ENCODE measurements at regions not wholly inside any gene's neighbourhood (a gene's known extent, or its start where the extent isn't known, plus 50 kb on each side); places are given as distances from the start of the nearest gene placed in this dataset.

DNA sequence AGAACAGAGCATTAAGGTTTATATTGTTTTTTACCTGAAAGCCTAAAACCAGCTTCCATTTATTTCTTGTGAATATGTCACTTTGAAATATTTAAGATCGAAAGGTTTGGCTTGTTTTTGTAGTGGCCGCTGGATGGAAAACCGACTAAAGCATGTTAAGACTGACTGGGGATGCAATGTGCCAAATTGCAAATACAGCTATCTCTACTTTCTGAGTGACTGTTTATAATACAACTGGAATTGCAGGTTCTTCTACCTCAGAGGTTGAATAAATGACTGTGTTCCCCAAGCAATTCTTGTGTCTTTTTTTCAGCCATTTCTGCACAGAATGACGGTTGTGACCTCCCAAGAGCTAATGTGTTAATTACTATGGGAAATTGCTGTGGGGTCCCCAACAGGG lies 50.0 kb upstream of the TMTC4 start:
- H3K9me3 Mint-ChIP-seq = peaks cover 7 to 9% of the 10 kb centered on the region in 2 experiments; a peak in 4 of 5 replicates
- no peak overlapping the region for H3K4me3 Mint-ChIP-seq
- Histone ChIP-seq H2BK120ac (ENCODE audit: low read depth, low read length, poor library complexity, severe bottlenecking) (no peak overlapping the region), H3T11ph (ENCODE audit: low read length) (no peak overlapping the region), H3K4me1 (ENCODE audit: insufficient read depth, low read length) (no peaks in the 10 kb centered on the region), H3K9me3 (ENCODE audit: control insufficient read depth, low read depth, low read length) (no peaks in the 10 kb centered on the region), H4K5ac (ENCODE audit: insufficient read length, low read depth, low read length) (no peak overlapping the region), H4K8ac (replicated peaks; ENCODE audit: insufficient read length, low read depth, low read length) (no peak overlapping the region), H3K27ac (ENCODE audit: insufficient read length, low read depth, low read length) (no peak overlapping the region), H3K27me3 (ENCODE audit: insufficient read depth, low read length) (no peaks in the 10 kb centered on the region), H3K18ac (ENCODE audit: insufficient read length, low read depth, low read length) (no peak overlapping the region), H3K79me1 (ENCODE audit: insufficient read depth, low read depth, low read length, poor library complexity, severe bottlenecking) (no peaks in the 10 kb centered on the region), H4K20me1 (ENCODE audit: control insufficient read depth, insufficient read depth, insufficient read length) (no peaks in the 10 kb centered on the region), H2BK15ac (ENCODE audit: low read depth, low read length) (no peak overlapping the region), H2BK20ac (ENCODE audit: low read depth, low read length, poor library complexity, severe bottlenecking) (no peak overlapping the region), H2AFZ (ENCODE audit: low read length) (no peak overlapping the region), H2AK5ac (ENCODE audit: insufficient read length, low read length) (no peak overlapping the region), H3K79me2 (ENCODE audit: insufficient read depth, low read length) (no peaks in the 10 kb centered on the region), H3K9ac (ENCODE audit: extremely low read depth, insufficient read length, low read length) (no peak overlapping the region), H2BK12ac (ENCODE audit: insufficient read length, low read depth, low read length) (no peak overlapping the region), H3K4ac (ENCODE audit: low read depth, low read length) (no peak overlapping the region), H3K23me2 (ENCODE audit: insufficient read length, low read depth, low read length, poor library complexity, severe bottlenecking) (no peaks in the 10 kb centered on the region), H3K23ac (ENCODE audit: insufficient read length, low read depth, low read length) (no peak overlapping the region), H2BK5ac (ENCODE audit: insufficient read length, low read length) (no peak overlapping the region), H3K4me2 (ENCODE audit: insufficient read depth, insufficient read length, low read length) (no peak overlapping the region), H3K56ac (ENCODE audit: insufficient read length, low read depth, low read length) (no peak overlapping the region), H4K91ac (ENCODE audit: insufficient read length, low read depth, low read length) (no peak overlapping the region), H3K14ac (ENCODE audit: insufficient read depth, low read length) (no peak overlapping the region)
- no CpG with 5 or more reads among the region's 4 CpGs for WGBS (ENCODE audit: extremely low coverage, insufficient read length, low lambda C conversion rate)
- H3K27ac Mint-ChIP-seq = no peak overlapping the region
- no peaks in the 10 kb centered on the region for H3K4me1 Mint-ChIP-seq
- DNase-seq = no peak
- H3K36me3 Mint-ChIP-seq (ENCODE audit: insufficient read depth in 1 of 3, low read depth in 3 of 3) = no peaks in the 10 kb centered on the region; a peak in 3 of 7 replicates
- H3K27me3 Mint-ChIP-seq (ENCODE audit: low read depth) = no peaks in the 10 kb centered on the region
- TF ChIP-seq, protein P1, sequence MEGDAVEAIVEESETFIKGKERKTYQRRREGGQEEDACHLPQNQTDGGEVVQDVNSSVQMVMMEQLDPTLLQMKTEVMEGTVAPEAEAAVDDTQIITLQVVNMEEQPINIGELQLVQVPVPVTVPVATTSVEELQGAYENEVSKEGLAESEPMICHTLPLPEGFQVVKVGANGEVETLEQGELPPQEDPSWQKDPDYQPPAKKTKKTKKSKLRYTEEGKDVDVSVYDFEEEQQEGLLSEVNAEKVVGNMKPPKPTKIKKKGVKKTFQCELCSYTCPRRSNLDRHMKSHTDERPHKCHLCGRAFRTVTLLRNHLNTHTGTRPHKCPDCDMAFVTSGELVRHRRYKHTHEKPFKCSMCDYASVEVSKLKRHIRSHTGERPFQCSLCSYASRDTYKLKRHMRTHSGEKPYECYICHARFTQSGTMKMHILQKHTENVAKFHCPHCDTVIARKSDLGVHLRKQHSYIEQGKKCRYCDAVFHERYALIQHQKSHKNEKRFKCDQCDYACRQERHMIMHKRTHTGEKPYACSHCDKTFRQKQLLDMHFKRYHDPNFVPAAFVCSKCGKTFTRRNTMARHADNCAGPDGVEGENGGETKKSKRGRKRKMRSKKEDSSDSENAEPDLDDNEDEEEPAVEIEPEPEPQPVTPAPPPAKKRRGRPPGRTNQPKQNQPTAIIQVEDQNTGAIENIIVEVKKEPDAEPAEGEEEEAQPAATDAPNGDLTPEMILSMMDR (conservative IDR thresholded peaks at IDR 0.05) = no peak

Measured in H9 (cell line).